GM19468 (cell line): ENCODE measurements at regions not wholly inside any gene's neighbourhood (a gene's known extent, or its start where the extent isn't known, plus 50 kb on each side); places are given as distances from the start of the nearest gene placed in this dataset.
"Not testable (repeated sequence)": the region's sequence is repeated elsewhere in the genome, so short reads cannot be mapped to it uniquely, and the experiment has no call there.

ENCODE experiments used
- ATAC-seq: cut with Tn5 transposase; IDR thresholded peaks from one replicate; pipeline ENCODE4 v1.9.1; 2021; ENCODE audit warnings: mild to moderate bottlenecking, moderate library complexity, moderate number of reproducible peaks; ENCODE audit not compliant: unreplicated experiment; ENCODE audit errors: extremely low read depth

DNA sequence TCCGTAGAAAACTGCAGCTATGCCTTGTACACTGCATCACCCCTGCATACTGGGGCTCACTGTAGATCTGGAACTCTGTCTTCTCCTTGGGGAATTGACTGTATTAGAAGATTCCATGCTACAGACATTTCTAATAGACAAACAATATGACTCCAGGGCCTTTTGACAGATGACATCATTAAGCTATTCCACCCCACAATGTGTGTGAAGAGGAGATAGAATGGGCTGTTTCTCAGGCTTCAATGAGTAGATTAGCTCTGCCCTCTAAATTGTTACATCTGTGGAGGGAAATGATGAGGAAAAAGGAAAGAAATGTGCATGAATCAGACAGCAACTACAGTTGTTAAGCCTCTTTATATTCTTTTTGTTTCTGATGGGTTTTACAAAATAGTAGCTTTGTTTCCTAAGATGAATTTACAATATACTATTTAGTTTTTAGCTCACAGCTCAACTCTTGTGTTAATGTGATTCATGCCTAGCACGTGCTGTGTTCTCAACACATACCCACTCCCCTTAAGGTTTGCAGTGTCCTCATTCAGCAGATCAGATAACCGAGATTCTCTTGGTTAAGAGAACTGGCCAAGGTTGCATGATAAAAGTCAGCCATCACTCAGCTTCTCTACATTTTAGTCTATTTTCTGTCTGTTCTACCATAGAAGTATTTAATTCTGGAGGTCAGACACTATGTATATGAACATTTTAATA is 281.6 kb upstream of the NBPF12 start:
- ATAC-seq = not testable (repeated sequence)

GRCh38 chr1:146654763-146655162 is 283.4 kb upstream of the NBPF12 start:
- ATAC-seq = not testable (repeated sequence)

GRCh38 chr1:146645978-146646604 is 292.0 kb upstream of the NBPF12 start:
- not testable (repeated sequence) for ATAC-seq

GRCh38 chr1:146641534-146641933 is 296.6 kb upstream of the NBPF12 start:
- ATAC-seq = not testable (repeated sequence)

- not testable (repeated sequence) for ATAC-seq
Observed at GRCh38 chr1:146640671-146641070, 297.5 kb upstream of the NBPF12 start.

GRCh38 chr1:146630302-146630701 is 307.8 kb upstream of the NBPF12 start:
- not testable (repeated sequence) for ATAC-seq

DNA sequence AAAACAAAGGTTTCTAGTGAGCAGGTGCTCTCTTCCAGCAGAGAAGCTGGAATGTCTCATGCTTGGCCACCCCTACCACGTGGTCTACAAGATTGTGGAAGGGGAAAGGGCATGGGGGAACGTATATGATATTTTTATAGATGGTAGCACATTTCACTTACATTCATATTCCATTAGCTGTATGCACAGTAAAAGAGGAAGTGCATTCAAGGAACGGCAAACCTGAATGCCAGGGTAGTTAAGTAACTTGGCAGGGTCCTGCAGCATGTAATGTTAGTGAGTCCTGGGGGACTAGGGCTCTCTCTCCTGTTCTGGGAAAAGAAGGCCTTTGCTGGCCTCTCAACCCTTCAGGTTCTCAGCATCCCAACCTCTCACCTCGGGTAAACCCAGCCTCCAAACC is 319.5 kb upstream of the NBPF12 start:
- ATAC-seq = not testable (repeated sequence)

- not testable (repeated sequence) for ATAC-seq
Observed at GRCh38 chr1:146604681-146605080, 333.4 kb upstream of the NBPF12 start.

GRCh38 chr1:146600720-146601307 is 337.3 kb upstream of the NBPF12 start:
- ATAC-seq = not testable (repeated sequence)

DNA sequence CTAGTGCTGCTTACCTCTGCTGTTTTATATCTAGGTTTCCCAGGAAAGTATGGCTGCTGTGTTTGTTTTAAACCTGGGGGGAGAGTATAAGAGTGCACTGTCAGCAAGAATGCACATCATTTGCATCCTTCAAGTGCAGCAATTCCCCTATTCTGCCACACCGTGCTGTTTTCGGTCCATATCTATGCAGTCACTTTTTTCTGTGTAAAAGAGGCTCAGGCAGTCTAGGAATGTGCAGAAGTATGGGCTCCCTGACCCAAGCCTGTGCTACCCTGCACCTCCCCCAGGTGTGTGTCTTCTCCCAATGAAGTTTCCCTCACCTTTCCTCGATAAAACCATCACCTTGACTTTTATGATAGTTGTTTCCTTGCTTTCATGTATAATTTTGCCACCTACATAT is 338.2 kb upstream of the NBPF12 start:
- not testable (repeated sequence) for ATAC-seq

GRCh38 chr1:146581229-146581628 is 352.4 kb upstream of the NOTCH2NLA start:
- not testable (repeated sequence) for ATAC-seq

GRCh38 chr1:146567541-146567940 is 338.7 kb upstream of the NOTCH2NLA start:
- ATAC-seq = not testable (repeated sequence)

- ATAC-seq = not testable (repeated sequence)
Observed at GRCh38 chr1:146558032-146558431, 329.2 kb upstream of the NOTCH2NLA start.

DNA sequence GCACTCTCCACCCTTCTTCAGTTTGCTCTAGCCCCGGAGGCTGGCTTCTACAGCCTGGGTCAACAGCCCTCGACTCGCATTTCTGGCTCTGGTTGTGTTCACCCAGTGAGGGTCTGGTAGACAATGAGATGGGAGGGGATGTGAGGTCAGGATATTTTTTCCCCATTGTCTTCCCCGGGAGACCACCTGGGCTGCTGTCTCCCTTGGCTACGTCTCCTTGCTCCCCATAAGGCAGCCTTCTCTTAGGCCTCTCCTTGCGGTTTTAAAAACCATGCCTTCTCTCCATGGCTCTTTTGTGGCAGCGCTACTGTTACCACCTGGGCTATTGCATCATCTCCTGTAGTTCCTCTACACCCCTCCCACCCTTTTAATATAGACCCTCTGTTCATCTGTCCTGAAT is 327.6 kb upstream of the NOTCH2NLA start:
- not testable (repeated sequence) for ATAC-seq

GRCh38 chr1:146552414-146552813 is 323.6 kb upstream of the NOTCH2NLA start:
- ATAC-seq = not testable (repeated sequence)

DNA sequence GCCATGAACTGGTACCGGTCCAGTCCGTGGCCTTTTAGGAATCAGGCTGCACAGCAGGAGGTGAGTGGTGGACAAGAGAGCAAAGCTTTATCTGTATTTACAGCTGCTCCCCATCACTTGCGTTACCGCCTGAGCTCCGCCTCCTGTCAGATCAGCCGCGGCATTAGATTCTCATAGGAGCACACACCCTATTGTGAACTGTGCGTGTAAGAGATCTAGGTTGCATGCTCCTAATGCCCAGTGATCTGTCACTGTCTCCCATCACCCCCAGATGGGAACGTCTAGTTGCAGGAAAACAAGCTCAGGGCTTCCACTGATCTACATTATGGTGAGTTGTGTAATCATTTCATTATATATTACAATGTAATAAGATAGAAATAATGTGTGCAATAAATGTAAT is 319.9 kb upstream of the NOTCH2NLA start:
- not testable (repeated sequence) for ATAC-seq

DNA sequence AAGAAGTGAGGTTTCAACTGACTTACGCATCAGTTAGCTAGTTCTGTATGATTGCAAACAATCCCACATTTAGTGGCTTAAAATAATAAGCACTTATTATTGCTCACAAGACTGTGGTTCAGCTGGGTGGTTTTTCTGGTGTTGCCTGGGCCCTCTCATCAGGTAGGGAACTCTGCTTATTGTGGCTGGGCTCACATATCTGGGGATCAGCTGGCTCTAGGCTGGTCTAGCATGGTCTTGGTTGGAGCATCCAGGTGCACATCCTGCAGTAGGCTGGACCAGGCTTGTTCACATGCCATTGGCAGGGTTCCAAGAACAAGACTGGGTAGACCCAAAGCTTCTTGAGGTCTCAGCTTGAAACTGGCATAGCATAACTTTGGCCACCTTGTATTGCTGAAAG is 317.4 kb upstream of the NOTCH2NLA start:
- not testable (repeated sequence) for ATAC-seq

DNA sequence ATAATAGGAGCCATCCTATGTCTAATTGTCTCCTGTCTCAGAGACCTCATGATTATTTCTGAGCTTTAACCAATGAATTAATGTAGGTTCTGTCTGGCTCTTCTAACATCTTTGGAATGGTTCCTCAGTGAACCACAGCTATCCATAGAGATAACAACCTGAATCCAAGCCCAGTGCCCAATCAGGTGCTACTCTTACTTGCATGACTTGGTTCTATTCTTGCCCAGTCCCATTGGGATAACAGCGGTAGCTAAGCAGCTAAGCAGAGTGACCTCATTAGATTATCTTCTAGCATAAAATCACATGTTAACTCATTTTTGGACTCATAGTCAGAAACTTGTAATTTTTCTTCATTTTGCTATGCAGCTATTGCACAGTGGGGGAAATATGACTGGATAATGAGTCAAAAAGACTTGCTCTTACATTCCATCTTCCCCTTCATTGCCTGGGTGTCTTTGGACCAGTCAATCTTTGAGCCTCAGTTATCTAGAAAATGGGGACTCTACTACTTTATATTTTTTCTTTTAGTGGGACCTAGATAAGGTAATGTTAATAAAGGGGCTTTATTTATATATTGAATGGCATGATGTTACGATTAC is 309.1 kb upstream of the NOTCH2NLA start:
- not testable (repeated sequence) for ATAC-seq

DNA sequence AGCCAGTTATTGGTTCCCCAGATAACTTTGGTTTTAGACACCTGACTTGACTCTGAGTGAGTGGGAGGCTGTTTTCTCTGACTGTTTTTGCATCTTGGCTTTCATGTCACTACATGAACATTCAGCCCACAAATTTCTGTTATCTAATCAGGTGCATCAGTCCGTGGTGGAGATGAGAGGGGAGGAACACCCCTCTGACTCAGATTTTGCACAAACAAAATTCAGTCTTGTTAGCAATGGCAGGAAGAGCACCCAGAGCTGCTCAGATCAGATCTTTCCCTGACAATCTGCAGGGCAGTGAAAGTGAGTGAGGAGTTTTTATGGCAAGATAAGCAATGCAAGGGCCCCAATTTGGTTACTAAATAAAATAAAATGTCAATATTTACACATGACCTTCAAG is 307.2 kb upstream of the NOTCH2NLA start:
- ATAC-seq = not testable (repeated sequence)

GRCh38 chr1:146535575-146535974 is 306.8 kb upstream of the NOTCH2NLA start:
- ATAC-seq = not testable (repeated sequence)

DNA sequence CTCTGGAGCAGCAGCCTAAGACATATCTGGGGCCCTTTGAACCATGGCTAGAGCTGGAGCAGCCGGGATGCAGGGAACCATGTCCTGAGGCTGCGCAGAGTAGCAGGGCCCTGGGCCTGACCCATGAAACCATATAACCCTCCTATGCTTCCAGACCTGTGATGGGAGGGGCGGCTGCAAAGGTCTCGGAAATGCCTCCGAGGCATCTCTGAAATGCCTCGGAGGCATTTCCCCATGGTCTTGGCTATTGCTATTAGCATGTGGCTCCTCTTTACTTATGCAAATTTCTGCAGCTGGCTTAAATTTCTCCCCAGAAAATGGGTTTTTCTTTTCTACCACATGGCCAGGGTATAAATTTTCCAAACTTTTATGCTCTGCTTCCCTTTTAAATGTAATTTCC is 302.1 kb upstream of the NOTCH2NLA start:
- not testable (repeated sequence) for ATAC-seq
